Erythroblast (primary cell): ENCODE measurements at regions not wholly inside any gene's neighbourhood (a gene's known extent, or its start where the extent isn't known, plus 50 kb on each side); places are given as distances from the start of the nearest gene placed in this dataset.

Source experiments
- DNase-seq, 2 experiments: peaks; one replicate each; lab custom pipeline; 2025; lab: John Stamatoyannopoulos, UW
- GATA1 ChIP-seq: IDR thresholded peaks from 2 replicates; pipeline ENCODE4 v1.6.1; 2011; ENCODE audit warnings: low read depth, mild to moderate bottlenecking, control low read depth, low read length, moderate library complexity
- POLR2A ChIP-seq: IDR thresholded peaks from 2 replicates; pipeline ENCODE4 v1.6.1; 2011; ENCODE audit warnings: mild to moderate bottlenecking, low read length

DNA sequence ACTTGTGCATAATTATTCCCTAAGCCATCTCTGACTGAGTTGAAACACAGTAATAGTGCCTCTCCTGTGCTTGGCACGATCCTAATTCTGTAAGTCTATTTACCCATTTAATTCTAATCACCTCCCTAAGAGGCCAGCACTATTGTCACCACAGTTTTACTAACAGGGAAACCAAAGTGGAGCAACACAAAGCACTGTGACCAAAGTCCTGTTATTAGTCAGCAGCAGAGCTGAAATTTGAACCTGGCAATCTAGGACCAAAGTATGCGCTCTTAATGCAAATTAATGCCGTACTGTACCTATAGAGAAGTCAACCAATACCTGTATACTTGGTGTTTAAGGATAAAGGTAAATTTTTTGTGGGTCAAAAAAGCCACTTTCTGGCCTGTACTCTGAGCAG is 77.1 kb upstream of the CNTLN start:
- TF ChIP-seq POLR2A = no peak
- TF ChIP-seq GATA1 = no peak
- no peak for DNase-seq

DNA sequence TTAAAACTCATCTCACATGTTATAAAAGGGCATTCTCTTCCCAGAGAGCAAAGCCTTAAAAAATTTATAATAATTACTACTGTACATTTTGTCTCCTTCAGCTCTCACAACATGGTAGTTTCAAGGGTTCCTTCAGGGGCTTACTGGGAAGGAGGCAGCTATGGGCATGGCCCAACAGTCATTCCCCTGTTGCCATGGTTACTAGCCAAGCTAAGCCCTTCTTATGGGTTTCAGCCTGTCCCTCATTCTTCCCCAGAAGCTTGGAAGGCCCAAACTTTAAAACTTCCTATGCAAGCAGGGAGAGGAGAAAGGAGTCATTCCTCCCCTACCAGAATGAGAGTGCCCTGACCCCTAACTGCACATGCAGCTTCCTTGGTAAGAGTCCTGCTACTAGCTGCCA is 82.2 kb upstream of the CNTLN start:
- no peak for DNase-seq
- TF ChIP-seq GATA1 (no peak), POLR2A (no peak)

DNA sequence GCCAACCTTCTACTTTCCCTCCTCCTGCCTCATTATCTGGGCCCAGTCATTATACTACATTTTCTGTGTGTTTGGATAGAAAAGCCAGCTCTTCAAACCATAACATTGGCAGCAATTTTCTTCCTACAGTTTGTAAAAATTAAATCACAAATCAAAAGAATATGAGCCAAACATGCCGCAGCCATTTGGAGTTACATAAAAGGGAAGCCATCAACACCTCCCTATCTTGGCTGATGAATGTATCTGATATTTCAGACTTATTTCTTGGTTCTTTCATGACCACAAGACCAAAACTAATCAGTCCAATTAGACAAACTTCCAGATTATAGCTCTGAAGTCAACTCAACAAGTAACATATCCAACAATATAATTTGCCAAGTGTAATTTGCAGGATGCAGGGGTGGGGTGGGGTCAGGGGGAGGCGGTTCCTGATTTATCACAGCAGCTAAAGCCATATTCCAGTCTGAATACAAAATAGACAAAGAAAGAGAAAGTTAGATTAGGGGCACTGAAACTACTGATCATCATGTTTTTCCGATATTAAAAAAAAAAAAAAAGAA is 89.4 kb upstream of the CNTLN start:
- TF ChIP-seq GATA1 (no peak), POLR2A (no peak)
- no peak for DNase-seq

DNA sequence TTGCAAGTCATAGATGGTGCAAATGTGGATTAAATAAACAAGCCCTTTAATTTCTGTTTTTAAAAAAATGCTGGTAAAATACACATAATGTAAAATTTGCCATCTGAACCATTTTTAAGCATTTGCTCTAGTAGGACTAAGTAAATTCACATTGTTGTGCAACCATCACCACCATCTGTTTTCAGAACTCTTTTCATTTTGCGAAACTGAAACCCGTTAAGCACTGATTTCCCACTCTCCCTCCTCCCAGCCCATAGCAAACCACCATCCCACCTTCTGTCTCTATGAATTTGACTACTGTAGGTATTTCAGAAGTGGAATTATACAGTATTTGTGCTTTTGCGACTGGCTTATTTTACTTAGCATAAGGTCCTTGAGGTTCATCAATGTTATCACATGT is 103.3 kb upstream of the CNTLN start:
- TF ChIP-seq GATA1 = no peak
- TF ChIP-seq POLR2A = no peak
- DNase-seq = no peak

DNA sequence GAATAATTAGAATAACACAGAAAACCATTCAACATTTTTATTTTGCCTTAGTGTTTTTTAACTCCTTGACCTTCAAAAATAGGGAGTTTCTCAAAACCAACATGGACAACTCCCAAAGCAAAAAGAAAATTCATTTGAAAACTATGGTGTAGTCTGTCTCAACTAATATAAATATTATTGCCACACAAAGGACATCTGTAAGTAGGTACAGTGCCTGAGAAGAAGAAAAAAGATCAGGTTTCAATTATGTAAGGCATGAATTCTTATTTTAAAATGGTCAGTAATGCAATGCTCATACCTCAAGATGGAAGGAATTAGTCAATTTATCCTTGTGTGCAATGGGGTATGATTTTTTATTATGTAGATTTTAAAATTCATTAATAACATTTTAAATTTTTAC is 109.6 kb upstream of the CNTLN start:
- TF ChIP-seq GATA1 (no peak), POLR2A (no peak)
- no peak for DNase-seq

DNA sequence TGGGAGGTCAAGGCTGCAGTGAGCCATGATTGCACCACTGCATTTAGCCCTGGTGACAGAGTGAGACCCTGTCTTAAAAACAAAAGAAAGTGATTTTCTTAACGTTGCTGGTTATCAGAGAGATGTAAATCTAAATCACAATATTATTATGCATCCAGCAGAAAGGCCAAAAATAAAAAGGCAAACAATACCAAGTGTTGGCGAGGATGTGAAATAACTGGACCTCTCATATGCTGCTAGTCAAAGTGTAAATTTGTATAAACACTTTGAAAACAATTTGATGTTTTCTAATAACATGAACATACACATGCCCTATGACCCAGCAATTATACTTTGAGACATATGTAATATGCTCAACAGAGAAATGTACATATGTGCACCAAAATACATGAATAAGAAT is 110.7 kb upstream of the CNTLN start:
- no peak for DNase-seq
- TF ChIP-seq GATA1 (no peak), POLR2A (no peak)

DNA sequence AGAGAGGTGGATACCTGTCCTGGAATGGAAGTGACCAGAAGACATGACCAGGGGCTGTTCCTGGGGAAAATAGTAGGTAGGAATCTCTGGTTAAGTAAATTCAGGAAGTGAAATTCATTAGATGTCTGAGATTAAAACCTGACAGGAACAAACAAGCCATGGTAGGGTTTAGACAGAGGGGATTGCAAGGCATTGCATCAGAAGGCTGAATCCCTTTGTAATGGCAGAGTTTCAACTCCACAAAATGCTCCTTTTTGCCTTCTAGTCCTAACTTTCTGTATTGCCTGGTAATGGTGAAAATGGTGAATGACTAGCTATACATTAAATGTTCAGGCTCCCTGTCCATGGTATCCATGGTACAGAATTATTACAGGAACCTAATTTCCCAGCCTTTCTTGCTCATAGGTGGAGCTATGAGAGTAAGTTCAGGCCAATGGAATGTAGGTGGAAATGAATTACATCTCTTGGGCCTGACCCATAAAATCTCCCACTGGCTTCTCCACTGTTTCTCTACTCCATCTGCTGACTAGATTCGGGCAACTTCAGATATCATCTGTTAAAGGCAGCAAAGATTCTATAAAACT is 113.4 kb upstream of the CNTLN start:
- no peak for TF ChIP-seq GATA1
- TF ChIP-seq POLR2A = no peak
- DNase-seq = peak; percentile 7 to 56

DNA sequence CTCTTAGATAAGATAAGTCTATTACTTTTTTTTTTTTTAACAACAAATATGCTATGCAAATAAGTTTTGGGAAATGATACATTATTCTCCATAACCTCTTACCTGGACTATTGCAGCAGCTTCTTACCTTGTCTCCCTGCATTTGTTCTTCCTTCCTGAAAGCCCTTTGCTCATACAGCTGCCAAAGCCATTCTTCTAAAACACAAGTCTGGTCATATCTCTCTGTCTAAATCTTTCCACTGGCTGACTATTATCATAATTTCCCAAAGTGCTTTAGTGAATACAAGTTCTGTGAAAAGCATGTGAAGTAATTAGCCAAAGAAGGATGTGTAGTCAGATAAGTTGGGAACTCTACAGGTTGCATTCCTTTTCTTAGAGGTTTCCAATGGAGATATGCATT is 115.4 kb upstream of the CNTLN start:
- TF ChIP-seq POLR2A = no peak
- DNase-seq = no peak

DNA sequence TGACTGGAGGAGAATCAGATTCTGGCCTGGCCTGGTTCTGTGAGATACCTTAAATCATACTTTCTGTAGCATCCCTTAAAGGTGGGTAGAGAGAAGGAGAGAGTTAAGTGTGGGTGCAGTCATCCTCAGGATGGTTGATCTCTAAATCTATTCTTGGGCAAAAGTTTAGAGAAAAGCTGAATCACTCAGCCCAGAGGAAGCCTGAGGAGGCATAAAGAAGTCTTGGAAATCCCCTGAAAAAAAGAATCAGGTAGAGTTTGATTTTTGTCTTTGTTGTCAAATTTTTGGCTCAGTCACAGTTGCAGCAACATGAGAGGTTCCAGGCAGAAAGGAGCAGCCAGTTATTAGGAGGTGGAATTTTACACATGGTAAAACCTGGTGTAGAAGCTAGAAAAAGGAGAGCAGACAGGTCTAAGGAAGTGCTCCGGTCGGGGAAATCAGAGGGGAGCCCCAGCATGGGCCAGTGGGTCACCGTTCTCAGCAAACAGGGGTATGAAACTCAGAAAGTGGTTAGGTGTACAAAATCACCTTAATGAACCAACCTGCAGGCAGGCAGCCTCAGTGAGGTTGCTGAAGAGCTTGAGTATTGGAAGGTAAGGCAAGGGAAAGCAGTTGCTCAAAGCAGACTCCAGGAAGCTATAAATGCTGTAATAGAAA is 116.2 kb upstream of the CNTLN start:
- no peak for DNase-seq
- no peak for TF ChIP-seq POLR2A
- TF ChIP-seq GATA1 = no peak

DNA sequence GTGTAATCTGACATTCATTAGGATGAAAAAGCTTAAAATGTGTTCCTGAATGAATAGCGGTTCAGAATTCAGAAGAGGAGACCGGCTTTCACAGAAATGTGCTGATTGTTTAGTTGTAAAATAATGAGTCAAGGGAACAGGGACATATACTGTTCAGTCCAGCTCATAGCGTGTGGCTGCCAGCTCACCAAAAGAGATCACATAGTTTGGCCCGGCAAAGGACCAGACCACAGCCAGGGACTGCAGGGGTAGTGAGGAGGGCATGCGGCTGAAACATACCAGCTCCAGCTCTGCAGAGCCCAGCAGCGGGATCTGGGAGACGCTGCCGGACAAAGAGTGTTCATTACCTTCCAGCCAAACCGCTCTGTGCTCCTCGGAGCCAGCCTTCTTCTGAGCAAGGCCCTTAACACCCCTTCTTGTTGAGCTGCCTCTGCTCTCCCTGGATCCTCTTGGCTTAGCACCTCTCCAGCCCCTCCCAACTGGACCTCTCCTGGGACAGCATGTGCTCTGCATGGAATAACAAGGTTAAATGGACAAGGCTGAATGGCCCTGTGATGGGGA is 116.8 kb upstream of the CNTLN start:
- no peak for TF ChIP-seq POLR2A
- no peak for TF ChIP-seq GATA1

DNA sequence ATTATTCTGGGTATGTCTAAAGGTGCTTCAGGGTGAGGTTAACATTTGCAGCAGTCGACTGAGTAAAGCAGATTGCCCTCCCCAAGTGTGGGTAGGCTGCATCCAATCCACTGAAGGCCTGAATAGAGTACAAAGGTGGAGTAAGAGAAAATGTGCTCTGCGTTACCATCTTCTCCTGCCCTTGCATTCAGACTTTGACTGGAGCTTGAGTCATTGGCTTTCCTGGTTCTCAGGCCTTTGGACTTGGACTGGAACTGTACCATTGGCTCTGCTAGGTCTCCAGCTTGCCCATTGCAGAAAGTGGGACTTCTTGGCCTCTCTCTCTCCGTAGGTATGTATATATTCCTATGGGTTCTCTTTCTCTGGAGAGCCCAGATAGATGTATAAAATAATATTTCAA is 120.9 kb upstream of the CNTLN start:
- TF ChIP-seq POLR2A = no peak
- no peak for TF ChIP-seq GATA1
- DNase-seq = no peak

More for the DNA sequence above, 116.8 kb upstream of the CNTLN start:
- DNase-seq = no peak

DNA sequence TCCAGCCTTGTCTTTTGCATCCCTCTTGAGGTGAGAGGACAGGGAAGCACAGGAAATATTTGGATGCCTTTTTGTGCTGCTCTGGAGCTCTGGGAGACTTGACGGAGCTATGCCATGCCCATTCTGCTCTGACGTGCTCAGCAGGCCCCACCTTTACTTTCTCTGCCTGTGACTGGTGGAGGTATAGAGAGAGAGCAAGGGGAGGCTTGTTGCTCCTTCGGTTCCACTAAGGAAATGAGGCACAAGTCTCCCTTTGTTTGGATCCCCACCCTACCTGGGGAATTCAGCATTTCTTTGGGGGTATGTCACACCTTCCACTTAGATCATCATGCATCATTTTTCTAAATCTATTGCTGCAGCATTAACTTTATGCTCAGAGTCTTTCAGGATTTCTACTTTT is 121.8 kb upstream of the CNTLN start:
- TF ChIP-seq POLR2A (no peak), GATA1 (no peak)

DNA sequence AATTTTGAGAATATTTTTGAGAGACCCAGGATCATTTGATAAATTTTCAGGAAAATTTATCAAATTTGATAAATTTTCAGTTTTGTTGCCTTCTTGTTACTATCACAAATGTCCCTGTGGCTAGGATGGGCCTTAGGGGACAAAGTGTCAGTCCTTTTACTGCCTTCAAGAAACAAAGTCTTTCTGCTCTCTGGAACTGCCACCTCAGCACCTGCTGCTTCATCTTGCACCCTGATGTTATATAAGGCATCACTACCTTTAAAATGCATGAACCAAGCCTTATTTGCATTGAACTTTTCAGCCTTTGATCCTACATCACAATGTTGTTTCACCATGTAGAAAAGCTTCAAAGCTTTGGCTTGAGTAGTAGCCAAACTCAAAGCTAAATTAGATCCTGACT is 123.0 kb upstream of the CNTLN start:
- TF ChIP-seq GATA1 = no peak
- no peak for TF ChIP-seq POLR2A
- DNase-seq = no peak

More for the DNA sequence above, 121.8 kb upstream of the CNTLN start:
- DNase-seq = no peak

DNA sequence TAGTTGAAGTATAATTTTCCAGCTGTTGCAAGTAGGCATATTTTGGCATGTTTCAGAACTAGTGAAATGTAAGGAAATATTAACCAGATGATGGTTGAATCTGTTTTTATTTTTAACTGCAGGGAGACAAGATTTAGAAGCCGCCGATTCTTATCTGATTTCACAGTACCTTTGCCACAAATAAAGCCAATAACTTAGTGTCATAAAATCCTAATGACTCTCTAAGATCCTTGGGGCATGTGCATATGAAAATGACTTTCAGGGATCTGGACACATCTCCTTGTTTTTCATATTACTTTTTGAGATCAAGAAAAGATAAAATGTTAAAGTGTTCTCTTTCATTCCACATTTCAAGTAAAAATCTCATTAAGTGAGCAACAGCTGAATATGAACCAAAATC is 125.8 kb upstream of the CNTLN start:
- DNase-seq = no peak
- TF ChIP-seq GATA1 (no peak), POLR2A (no peak)
